ENCODE measurements at regions not wholly inside any gene's neighbourhood (a gene's known extent, or its start where the extent isn't known, plus 50 kb on each side); places are given as distances from the start of the nearest gene placed in this dataset.

- Histone ChIP-seq H3K4me3 (no peak overlapping the region), H3K36me3 (no peaks in the 10 kb centered on the region), H3K9me3 (no peaks in the 10 kb centered on the region), H3K27me3 (peaks cover 18% of the 10 kb centered on the region)
- no peak for DNase-seq
These were observed 131.0 kb downstream of the PDGFRA start for GRCh38 chr4:54359919-54360650.

DNA sequence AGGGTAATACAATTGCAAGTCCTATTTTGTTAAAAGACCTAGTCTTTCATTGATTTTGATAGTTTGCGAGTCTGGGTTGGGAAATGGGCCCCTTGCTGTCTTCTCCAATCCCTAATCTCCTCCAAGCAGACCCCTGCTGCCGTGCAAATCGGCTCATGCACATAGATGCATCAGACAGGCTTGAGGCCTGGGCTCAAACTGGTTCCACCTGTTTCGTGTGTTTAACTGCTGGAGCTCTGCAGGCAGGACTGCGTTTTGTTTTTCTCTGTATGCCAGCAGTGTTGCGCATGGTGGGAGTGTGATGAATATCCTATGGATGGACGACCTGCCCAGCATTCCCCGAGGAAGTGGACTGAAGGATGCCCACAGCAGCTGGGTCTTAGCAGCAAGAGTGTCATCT lies 133.9 kb downstream of the PDGFRA start:
- DNase-seq, result no peak
- Histone ChIP-seq H3K9me3 (no peaks in the 10 kb centered on the region), H3K36me3 (no peaks in the 10 kb centered on the region), H3K4me3 (no peak overlapping the region), H3K27me3 (no peaks in the 10 kb centered on the region; the same call in 1 of the 2 replicates)

DNA sequence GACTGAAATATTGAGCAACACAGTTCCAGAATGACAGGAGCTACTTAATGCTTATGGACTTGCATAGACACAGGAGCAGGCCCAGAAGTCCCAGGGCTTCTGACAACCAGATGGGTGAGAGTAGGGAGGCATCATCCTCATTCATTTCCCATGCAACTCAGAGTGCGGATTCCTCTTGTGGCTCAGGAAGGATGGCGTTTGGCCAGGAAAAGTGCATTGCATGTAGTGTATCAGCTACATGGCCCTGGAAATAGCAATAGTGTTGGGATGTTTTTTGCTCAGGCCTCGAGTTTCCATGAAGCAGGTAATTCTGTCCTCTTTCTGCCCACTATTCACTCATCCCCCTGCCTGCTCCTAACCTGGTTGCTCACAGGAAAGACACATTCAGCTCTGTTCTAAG lies 136.6 kb downstream of the PDGFRA start:
- H3K4me3 ChIP-seq, result no peak overlapping the region
- peaks cover 11% of the 10 kb centered on the region for H3K27me3 ChIP-seq
- H3K9me3 ChIP-seq, result no peaks in the 10 kb centered on the region
- no peaks in the 10 kb centered on the region for H3K36me3 ChIP-seq
- DNase-seq, result no peak

GRCh38 chr4:54367059-54367458 lies 138.0 kb downstream of the PDGFRA start:
- no peak overlapping the region for H3K4me3 ChIP-seq
- H3K9me3 ChIP-seq, result no peaks in the 10 kb centered on the region
- H3K36me3 ChIP-seq, result no peaks in the 10 kb centered on the region
- no peak for DNase-seq
- H3K27me3 ChIP-seq, result peaks cover 13% of the 10 kb centered on the region

GRCh38 chr4:54368281-54369265 lies 139.5 kb downstream of the PDGFRA start:
- no peak for DNase-seq
- H3K27me3 ChIP-seq, result peaks cover 13% of the 10 kb centered on the region
- H3K9me3 ChIP-seq, result no peaks in the 10 kb centered on the region
- no peaks in the 10 kb centered on the region for H3K36me3 ChIP-seq
- no peak overlapping the region for H3K4me3 ChIP-seq

DNA sequence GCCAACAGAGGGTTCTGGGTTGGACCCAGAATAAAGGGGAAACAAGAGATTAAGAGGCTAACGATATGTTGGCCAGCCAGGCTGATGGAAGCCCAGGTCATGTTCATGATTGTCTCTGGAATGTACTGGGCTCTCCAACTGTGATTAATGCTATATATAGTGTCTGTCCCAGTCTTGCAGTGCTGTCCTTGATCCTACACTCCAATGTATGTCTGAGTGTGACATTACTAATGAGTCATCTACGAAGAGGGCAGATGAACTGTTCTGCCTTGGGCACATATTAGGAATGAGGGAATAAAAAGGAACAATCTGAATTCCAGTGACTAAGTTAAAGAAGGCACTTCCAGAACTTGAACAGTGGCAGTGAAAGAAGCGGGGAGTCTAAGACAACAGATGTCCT lies 142.1 kb downstream of the PDGFRA start:
- H3K36me3 ChIP-seq, result no peaks in the 10 kb centered on the region
- no peaks in the 10 kb centered on the region for H3K9me3 ChIP-seq
- peaks cover 13% of the 10 kb centered on the region for H3K27me3 ChIP-seq
- no peak overlapping the region for H3K4me3 ChIP-seq
- no peak for DNase-seq

GRCh38 chr4:54372951-54373350 lies 143.9 kb downstream of the PDGFRA start:
- DNase-seq, result no peak
- Histone ChIP-seq H3K4me3 (no peak overlapping the region), H3K27me3 (peaks cover 13% of the 10 kb centered on the region), H3K9me3 (no peaks in the 10 kb centered on the region), H3K36me3 (no peaks in the 10 kb centered on the region)

DNA sequence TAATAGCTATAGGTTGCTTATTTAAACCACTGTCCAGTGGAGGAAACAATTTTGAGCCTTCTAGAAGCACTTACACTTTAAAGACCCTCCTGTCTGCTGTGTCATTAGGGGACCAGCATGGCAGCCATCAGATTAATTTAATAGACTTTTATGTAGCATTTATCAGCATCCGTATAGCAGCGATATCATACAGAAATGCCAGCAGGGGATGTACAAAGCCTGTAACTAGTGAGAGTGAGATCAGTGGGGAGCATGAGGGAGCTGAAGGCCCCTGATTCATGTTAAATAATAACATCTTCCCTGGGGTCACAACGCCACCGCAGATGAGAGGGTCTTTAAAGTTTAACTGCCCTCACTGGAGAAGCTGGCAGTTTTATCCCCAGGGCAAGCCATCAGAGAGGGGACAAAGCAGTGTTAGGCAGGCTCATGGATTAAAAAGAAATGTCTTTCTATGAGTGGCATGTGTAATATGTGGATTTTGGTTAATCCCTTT lies 144.7 kb downstream of the PDGFRA start:
- no peak for DNase-seq
- Histone ChIP-seq H3K4me3 (no peak overlapping the region), H3K27me3 (peaks cover 6% of the 10 kb centered on the region; the same call in 1 of the 2 replicates), H3K36me3 (no peaks in the 10 kb centered on the region), H3K9me3 (0 out of 2 replicates have a peak, but pooled peaks cover 2% of the 10 kb centered on the region)

GRCh38 chr4:54378461-54378860 lies 149.4 kb downstream of the PDGFRA start:
- Histone ChIP-seq H3K4me3 (no peak overlapping the region), H3K9me3 (0 out of 2 replicates have a peak, but pooled peaks cover 2% of the 10 kb centered on the region), H3K36me3 (no peaks in the 10 kb centered on the region), H3K27me3 (0 out of 2 replicates have a peak, but pooled peaks cover 2% of the 10 kb centered on the region)
- DNase-seq, result no peak

- DNase-seq, result no peak
- Histone ChIP-seq H3K4me3 (no peak overlapping the region), H3K36me3 (no peaks in the 10 kb centered on the region), H3K9me3 (no peaks in the 10 kb centered on the region), H3K27me3 (0 out of 2 replicates have a peak, but pooled peaks cover 2% of the 10 kb centered on the region)
These were observed 155.1 kb downstream of the PDGFRA start for GRCh38 chr4:54384152-54384551.

GRCh38 chr4:54384563-54384962 lies 155.5 kb downstream of the PDGFRA start:
- 0 out of 2 replicates have a peak, but pooled peaks cover 2% of the 10 kb centered on the region for H3K27me3 ChIP-seq
- peak; percentile 42 for DNase-seq
- H3K9me3 ChIP-seq, result no peaks in the 10 kb centered on the region
- no peaks in the 10 kb centered on the region for H3K36me3 ChIP-seq
- H3K4me3 ChIP-seq, result no peak overlapping the region

- H3K4me3 ChIP-seq, result no peak overlapping the region
- DNase-seq, result no peak
- no peaks in the 10 kb centered on the region for H3K36me3 ChIP-seq
- 0 out of 2 replicates have a peak, but pooled peaks cover 2% of the 10 kb centered on the region for H3K27me3 ChIP-seq
- no peaks in the 10 kb centered on the region for H3K9me3 ChIP-seq
These were observed 157.1 kb downstream of the PDGFRA start for GRCh38 chr4:54386042-54386669.

DNA sequence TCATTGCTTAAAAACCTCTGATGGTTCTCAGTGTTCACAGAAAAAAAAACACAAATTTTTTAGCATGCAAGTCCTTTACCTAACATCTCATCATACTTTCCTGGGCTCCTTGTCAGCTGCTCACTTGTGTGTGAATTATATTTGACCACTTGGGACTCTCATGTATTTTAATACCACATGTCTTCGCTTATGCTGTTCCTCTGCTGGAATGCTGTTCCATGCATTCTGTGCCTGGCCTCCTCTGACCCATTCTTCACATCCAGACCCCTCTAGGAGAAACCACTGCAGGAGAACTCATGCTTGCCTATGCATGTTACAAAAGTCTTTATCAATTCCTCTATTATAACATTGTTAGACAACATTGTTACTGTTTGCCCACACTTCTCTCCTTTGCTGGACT lies 157.6 kb downstream of the PDGFRA start:
- no peaks in the 10 kb centered on the region for H3K9me3 ChIP-seq
- 0 out of 2 replicates have a peak, but pooled peaks cover 2% of the 10 kb centered on the region for H3K27me3 ChIP-seq
- H3K4me3 ChIP-seq, result no peak overlapping the region
- DNase-seq, result no peak
- H3K36me3 ChIP-seq, result no peaks in the 10 kb centered on the region

DNA sequence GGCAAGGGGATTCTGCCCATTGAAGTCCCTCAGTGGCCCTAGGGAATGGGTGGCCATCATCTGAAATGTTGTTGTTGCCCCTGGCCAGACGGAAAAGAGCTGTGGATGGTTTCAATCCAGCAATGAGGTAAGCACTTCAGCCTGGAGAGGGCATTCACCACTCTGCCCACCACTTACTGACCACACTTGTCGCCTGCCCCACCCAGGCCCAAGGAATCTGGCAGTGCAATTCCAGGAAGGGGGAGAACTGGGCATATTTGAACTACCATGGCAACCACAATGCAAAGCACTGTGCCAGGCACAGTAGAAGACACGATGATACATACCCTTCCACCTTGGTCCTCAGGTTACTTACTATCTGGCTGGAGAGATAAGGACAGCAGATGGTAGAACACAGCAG lies 161.6 kb downstream of the PDGFRA start:
- no peak for DNase-seq
- Histone ChIP-seq H3K4me3 (no peak overlapping the region), H3K9me3 (no peaks in the 10 kb centered on the region)

DNA sequence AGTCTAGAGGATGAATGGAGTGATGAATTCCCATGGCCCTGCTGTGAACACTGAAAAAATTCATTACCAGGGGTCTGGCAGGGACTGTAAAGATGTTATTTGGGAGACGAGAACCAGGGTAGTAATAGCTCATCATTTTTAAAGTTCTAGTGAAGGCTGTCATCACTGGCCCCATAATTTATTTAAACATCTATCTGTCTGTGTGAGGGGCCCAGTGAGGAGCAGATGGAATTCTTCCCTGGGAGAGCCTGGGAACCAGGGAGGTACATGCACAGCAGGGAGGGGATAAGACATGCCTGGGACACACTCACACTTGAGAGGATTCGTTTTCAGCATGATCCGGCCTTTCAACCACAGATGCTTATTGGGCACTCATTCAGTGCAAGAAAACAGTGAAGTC lies 162.0 kb downstream of the PDGFRA start:
- Histone ChIP-seq H3K27me3 (no peaks in the 10 kb centered on the region; the same call in 1 of the 2 replicates), H3K4me3 (no peak overlapping the region), H3K36me3 (no peaks in the 10 kb centered on the region), H3K9me3 (no peaks in the 10 kb centered on the region)
- DNase-seq, result no peak

More for the DNA sequence above, 161.6 kb downstream of the PDGFRA start:
- Histone ChIP-seq H3K27me3 (no peaks in the 10 kb centered on the region; the same call in 1 of the 2 replicates), H3K36me3 (no peaks in the 10 kb centered on the region)

DNA sequence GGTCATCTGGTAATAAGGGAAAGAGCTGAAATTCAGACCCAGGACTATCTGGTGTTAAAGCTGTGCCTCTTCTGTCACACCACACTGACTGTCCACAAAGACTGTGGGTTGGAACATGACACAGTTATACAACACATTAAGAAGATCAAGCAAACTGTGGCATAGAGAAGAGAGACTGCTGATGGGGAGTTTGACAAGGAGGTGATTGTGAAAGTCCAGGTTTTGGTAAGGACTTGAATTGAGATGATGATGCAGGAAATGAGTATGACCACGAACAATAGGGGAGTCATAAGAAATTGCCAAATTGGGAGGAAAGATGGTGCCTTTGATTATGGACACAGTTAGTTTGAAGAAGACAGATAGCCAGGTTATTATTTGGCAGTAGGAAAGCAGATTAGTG lies 163.4 kb downstream of the PDGFRA start:
- H3K9me3 ChIP-seq, result no peaks in the 10 kb centered on the region
- no peaks in the 10 kb centered on the region; the same call in 1 of the 2 replicates for H3K27me3 ChIP-seq
- no peak overlapping the region for H3K4me3 ChIP-seq
- no peak for DNase-seq
- H3K36me3 ChIP-seq, result no peaks in the 10 kb centered on the region
